SK-N-SH treated with all-trans-retinoic acid at 6 μM for 48 hours (cell line): ENCODE measurements at regions not wholly inside any gene's neighbourhood (a gene's known extent, or its start where the extent isn't known, plus 50 kb on each side); places are given as distances from the start of the nearest gene placed in this dataset.
"Not testable (repeated sequence)": the region's sequence is repeated elsewhere in the genome, so short reads cannot be mapped to it uniquely, and the experiment has no call there.

ENCODE experiments used
- ATAC-seq: fragments of 200-7000 bp; cut with Tn5 transposase; 3 replicates; pipeline ENCODE4 v1.9.1; 2020; ENCODE audit warnings: mild to moderate bottlenecking, moderate library complexity
- ARNTL ChIP-seq: fragments of 450-650 bp; formaldehyde crosslinking; IDR thresholded peaks from 2 replicates; pipeline ENCODE4 v1.5.0; 2020; ENCODE audit warnings: low read depth, mild to moderate bottlenecking, moderate library complexity, borderline replicate concordance
- BACH2 ChIP-seq: fragments of 250-450 bp; sonication (Bioruptor Pico); IDR thresholded peaks from 2 replicates; pipeline ENCODE4 v1.9.0; 2021; ENCODE audit warnings: mild to moderate bottlenecking, borderline replicate concordance
- CSRNP3 ChIP-seq: fragments of 250-450 bp; sonication (Bioruptor Pico); IDR thresholded peaks from 2 replicates; pipeline ENCODE4 v1.5.1; 2021; ENCODE audit warnings: mild to moderate bottlenecking, moderate library complexity
- ISL1 ChIP-seq: fragments of 250-450 bp; sonication (Bioruptor Pico); IDR thresholded peaks from 2 replicates; pipeline ENCODE4 v2.1.2; 2022; ENCODE audit warnings: mild to moderate bottlenecking, moderate library complexity
- OSR1 ChIP-seq: fragments of 250-450 bp; sonication (Bioruptor Pico); IDR thresholded peaks from 2 replicates; pipeline ENCODE4 v1.8.0; 2022; ENCODE audit warnings: moderate library complexity, mild to moderate bottlenecking, inconsistent platforms
- POU6F1 ChIP-seq: fragments of 250-450 bp; sonication (Bioruptor Pico); IDR thresholded peaks from 2 replicates; pipeline ENCODE4 v1.8.0; 2021; ENCODE audit warnings: low read depth, mild to moderate bottlenecking, moderate library complexity, borderline replicate concordance
- PPARA ChIP-seq: fragments of 250-450 bp; sonication (Bioruptor Pico); IDR thresholded peaks from 2 replicates; pipeline ENCODE4 v1.5.0; 2020; ENCODE audit warnings: mild to moderate bottlenecking, borderline replicate concordance
- RARB ChIP-seq: fragments of 250-450 bp; sonication (Bioruptor Pico); IDR thresholded peaks from 2 replicates; pipeline ENCODE4 v1.8.0; 2021; ENCODE audit warnings: mild to moderate bottlenecking, moderate library complexity
- SNAI2 ChIP-seq: fragments of 250-450 bp; sonication (Bioruptor Pico); IDR thresholded peaks from 2 replicates; pipeline ENCODE4 v1.5.0; 2020; ENCODE audit warnings: mild to moderate bottlenecking, moderate library complexity
- TCF4 ChIP-seq: fragments of 250-450 bp; sonication (Bioruptor Pico); IDR thresholded peaks from 2 replicates; pipeline ENCODE4 v1.8.0; 2021; ENCODE audit warnings: mild to moderate bottlenecking, moderate library complexity, borderline replicate concordance
- ZC3H10 ChIP-seq: fragments of 250-450 bp; sonication (Bioruptor Pico); IDR thresholded peaks from 2 replicates; pipeline ENCODE4 v1.5.1; 2021; ENCODE audit warnings: mild to moderate bottlenecking, moderate library complexity
- ZFP3 ChIP-seq: fragments of 250-450 bp; sonication (Bioruptor Pico); IDR thresholded peaks from 2 replicates; pipeline ENCODE4 v1.5.0; 2020; ENCODE audit warnings: mild to moderate bottlenecking, moderate library complexity
- ZFP30 ChIP-seq: fragments of 450-650 bp; formaldehyde crosslinking; IDR thresholded peaks from 2 replicates; pipeline ENCODE4 v1.5.0; 2022; ENCODE audit warnings: mild to moderate bottlenecking, moderate library complexity
- ZNF565 ChIP-seq: fragments of 450-650 bp; formaldehyde crosslinking; conservative IDR thresholded peaks from 2 replicates; pipeline ENCODE4 v1.5.0; 2020; ENCODE audit warnings: low read depth, mild to moderate bottlenecking, moderate library complexity
- ZNF70 ChIP-seq: fragments of 450-650 bp; formaldehyde crosslinking; IDR thresholded peaks from 2 replicates; pipeline ENCODE4 v1.5.0; 2020; ENCODE audit warnings: mild to moderate bottlenecking, moderate library complexity
- ZNF8 ChIP-seq: fragments of 450-650 bp; formaldehyde crosslinking; IDR thresholded peaks from 2 replicates; pipeline ENCODE4 v1.5.0; 2020; ENCODE audit warnings: mild to moderate bottlenecking, moderate library complexity
- TF ChIP-seq, protein P1 (sequence below): fragments of 250-450 bp; sonication (Bioruptor Pico); IDR thresholded peaks from 2 replicates; pipeline ENCODE4 v1.8.0; 2020; ENCODE audit warnings: mild to moderate bottlenecking, moderate library complexity, borderline replicate concordance
- TF ChIP-seq, protein P2 (sequence below): fragments of 250-450 bp; sonication (Bioruptor Pico); IDR thresholded peaks from 2 replicates; pipeline ENCODE4 v1.5.0; 2020; ENCODE audit warnings: mild to moderate bottlenecking, moderate library complexity
- TF ChIP-seq, protein P3 (sequence below): fragments of 250-450 bp; sonication (Bioruptor Pico); IDR thresholded peaks from 2 replicates; pipeline ENCODE4 v1.5.1; 2020; ENCODE audit warnings: low read depth, mild to moderate bottlenecking, moderate library complexity

GRCh38 chr11:33437529-33437928 is 180.3 kb downstream of the HIPK3 start:
- TF ChIP-seq ZNF8 (CRISPR knock-in tag) = no peak
- TF ChIP-seq TCF4 (CRISPR knock-in tag) = no peak
- no peak for TF ChIP-seq ISL1 (CRISPR knock-in tag)
- TF ChIP-seq OSR1 (CRISPR knock-in tag) = no peak
- no peak for TF ChIP-seq PPARA
- no peak for TF ChIP-seq RARB
- TF ChIP-seq, all 23 proteins: peak for 0
- peak; percentile 33; the same call in 1 of the 3 replicates for ATAC-seq

DNA sequence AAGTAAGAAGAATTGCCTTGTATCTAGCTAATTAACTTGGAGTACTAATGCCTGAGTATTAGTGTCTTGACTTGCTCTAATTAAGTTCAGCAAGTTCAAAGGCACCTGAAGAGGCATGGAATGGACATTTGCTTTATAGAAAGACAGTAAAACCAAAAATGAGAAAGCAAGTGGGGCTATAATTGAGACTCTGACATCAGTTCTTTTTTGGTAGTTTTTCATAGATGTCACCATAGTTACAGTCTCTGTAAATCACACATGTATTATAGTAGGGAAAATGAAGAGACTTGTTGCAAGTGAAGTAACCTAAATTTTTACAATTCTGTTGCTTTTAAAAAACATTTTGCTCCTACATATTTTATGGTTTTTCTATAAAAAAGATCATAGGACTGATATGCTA is 178.0 kb downstream of the HIPK3 start:
- no peak for TF ChIP-seq TCF4 (CRISPR knock-in tag)
- no peak for TF ChIP-seq RARB
- TF ChIP-seq ARNTL = no peak
- ATAC-seq = no peak

GRCh38 chr11:33434294-33434693 is 177.1 kb downstream of the HIPK3 start:
- TF ChIP-seq ZFP30 (CRISPR knock-in tag) (no peak), ARNTL (no peak), ZNF70 (CRISPR knock-in tag) (no peak), POU6F1 (CRISPR knock-in tag) (no peak), CSRNP3 (CRISPR knock-in tag) (no peak), ZC3H10 (CRISPR knock-in tag) (no peak)
- TF ChIP-seq, protein P1, sequence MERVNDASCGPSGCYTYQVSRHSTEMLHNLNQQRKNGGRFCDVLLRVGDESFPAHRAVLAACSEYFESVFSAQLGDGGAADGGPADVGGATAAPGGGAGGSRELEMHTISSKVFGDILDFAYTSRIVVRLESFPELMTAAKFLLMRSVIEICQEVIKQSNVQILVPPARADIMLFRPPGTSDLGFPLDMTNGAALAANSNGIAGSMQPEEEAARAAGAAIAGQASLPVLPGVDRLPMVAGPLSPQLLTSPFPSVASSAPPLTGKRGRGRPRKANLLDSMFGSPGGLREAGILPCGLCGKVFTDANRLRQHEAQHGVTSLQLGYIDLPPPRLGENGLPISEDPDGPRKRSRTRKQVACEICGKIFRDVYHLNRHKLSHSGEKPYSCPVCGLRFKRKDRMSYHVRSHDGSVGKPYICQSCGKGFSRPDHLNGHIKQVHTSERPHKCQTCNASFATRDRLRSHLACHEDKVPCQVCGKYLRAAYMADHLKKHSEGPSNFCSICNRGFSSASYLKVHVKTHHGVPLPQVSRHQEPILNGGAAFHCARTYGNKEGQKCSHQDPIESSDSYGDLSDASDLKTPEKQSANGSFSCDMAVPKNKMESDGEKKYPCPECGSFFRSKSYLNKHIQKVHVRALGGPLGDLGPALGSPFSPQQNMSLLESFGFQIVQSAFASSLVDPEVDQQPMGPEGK (CRISPR knock-in tag) = no peak
- TF ChIP-seq, protein P2, sequence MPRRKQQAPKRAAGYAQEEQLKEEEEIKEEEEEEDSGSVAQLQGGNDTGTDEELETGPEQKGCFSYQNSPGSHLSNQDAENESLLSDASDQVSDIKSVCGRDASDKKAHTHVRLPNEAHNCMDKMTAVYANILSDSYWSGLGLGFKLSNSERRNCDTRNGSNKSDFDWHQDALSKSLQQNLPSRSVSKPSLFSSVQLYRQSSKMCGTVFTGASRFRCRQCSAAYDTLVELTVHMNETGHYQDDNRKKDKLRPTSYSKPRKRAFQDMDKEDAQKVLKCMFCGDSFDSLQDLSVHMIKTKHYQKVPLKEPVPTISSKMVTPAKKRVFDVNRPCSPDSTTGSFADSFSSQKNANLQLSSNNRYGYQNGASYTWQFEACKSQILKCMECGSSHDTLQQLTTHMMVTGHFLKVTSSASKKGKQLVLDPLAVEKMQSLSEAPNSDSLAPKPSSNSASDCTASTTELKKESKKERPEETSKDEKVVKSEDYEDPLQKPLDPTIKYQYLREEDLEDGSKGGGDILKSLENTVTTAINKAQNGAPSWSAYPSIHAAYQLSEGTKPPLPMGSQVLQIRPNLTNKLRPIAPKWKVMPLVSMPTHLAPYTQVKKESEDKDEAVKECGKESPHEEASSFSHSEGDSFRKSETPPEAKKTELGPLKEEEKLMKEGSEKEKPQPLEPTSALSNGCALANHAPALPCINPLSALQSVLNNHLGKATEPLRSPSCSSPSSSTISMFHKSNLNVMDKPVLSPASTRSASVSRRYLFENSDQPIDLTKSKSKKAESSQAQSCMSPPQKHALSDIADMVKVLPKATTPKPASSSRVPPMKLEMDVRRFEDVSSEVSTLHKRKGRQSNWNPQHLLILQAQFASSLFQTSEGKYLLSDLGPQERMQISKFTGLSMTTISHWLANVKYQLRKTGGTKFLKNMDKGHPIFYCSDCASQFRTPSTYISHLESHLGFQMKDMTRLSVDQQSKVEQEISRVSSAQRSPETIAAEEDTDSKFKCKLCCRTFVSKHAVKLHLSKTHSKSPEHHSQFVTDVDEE = no peak
- no peak for ATAC-seq

- ATAC-seq = not testable (repeated sequence)
These were observed 171.3 kb downstream of the HIPK3 start for GRCh38 chr11:33428435-33428834.

- no peak for ATAC-seq
- TF ChIP-seq ZNF70 (CRISPR knock-in tag) (no peak), CSRNP3 (CRISPR knock-in tag) (no peak), POU6F1 (CRISPR knock-in tag) (no peak), ARNTL (no peak), ISL1 (CRISPR knock-in tag) (no peak), SNAI2 (CRISPR knock-in tag) (no peak), TCF4 (CRISPR knock-in tag) (no peak), BACH2 (CRISPR knock-in tag) (no peak), ZFP3 (no peak), ZC3H10 (CRISPR knock-in tag) (no peak), ZNF565 (no peak), ZFP30 (CRISPR knock-in tag) (no peak)
- TF ChIP-seq, protein P3, sequence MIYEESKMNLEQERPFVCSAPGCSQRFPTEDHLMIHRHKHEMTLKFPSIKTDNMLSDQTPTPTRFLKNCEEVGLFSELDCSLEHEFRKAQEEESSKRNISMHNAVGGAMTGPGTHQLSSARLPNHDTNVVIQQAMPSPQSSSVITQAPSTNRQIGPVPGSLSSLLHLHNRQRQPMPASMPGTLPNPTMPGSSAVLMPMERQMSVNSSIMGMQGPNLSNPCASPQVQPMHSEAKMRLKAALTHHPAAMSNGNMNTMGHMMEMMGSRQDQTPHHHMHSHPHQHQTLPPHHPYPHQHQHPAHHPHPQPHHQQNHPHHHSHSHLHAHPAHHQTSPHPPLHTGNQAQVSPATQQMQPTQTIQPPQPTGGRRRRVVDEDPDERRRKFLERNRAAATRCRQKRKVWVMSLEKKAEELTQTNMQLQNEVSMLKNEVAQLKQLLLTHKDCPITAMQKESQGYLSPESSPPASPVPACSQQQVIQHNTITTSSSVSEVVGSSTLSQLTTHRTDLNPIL = no peak
- TF ChIP-seq, protein P1 (CRISPR knock-in tag) = no peak
These were observed 163.9 kb downstream of the HIPK3 start for GRCh38 chr11:33420959-33421566.
